ENCODE measurements at regions not wholly inside any gene's neighbourhood (a gene's known extent, or its start where the extent isn't known, plus 50 kb on each side); places are given as distances from the start of the nearest gene placed in this dataset.

DNA sequence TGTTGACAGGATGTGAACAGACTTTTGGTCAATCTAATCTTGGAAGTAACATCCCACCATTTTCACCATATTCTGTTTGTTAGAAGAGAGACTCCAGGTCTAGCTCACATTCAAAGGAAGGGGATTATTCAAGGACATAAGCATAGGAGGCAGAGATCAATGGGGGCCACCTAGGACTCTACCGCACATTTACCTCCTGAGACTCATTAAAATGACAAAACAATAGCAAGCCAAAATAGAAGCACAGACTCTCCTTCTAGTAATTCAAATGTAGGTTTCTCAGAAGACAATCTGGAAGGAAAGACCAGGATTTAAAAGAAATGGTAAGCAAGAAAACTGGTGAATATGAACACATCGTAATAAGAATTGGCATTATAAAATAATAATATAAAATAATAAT lies 156.4 kb upstream of the KYNU start:
- Histone ChIP-seq H3K27ac (ENCODE audit: low read depth, low read length, poor library complexity, severe bottlenecking) (no peak overlapping the region), H3K4me3 (ENCODE audit: low read depth, low read length, poor library complexity, severe bottlenecking) (no peak overlapping the region), H3K9me3 (ENCODE audit: low read depth, low read length, poor library complexity, severe bottlenecking) (no peaks in the 10 kb centered on the region), H3K4me1 (ENCODE audit: insufficient read depth, low read length, poor library complexity, severe bottlenecking) (no peaks in the 10 kb centered on the region), H3K27me3 (replicated peaks; ENCODE audit: insufficient read depth, low read depth, low read length, poor library complexity) (no peaks in the 10 kb centered on the region), H3K36me3 (ENCODE audit: insufficient read depth, low read length, poor library complexity, severe bottlenecking) (no peaks in the 10 kb centered on the region)
- no peak for DNase-seq (ENCODE audit: low spot score)
- BruUV-seq (replicated peaks), result no TSS peak
- TF ChIP-seq EZH2 (IDR thresholded peaks at IDR 0.05; ENCODE audit: borderline replicate concordance, low read depth, low read length, poor library complexity, severe bottlenecking), result no peak
- TF ChIP-seq, protein P1, sequence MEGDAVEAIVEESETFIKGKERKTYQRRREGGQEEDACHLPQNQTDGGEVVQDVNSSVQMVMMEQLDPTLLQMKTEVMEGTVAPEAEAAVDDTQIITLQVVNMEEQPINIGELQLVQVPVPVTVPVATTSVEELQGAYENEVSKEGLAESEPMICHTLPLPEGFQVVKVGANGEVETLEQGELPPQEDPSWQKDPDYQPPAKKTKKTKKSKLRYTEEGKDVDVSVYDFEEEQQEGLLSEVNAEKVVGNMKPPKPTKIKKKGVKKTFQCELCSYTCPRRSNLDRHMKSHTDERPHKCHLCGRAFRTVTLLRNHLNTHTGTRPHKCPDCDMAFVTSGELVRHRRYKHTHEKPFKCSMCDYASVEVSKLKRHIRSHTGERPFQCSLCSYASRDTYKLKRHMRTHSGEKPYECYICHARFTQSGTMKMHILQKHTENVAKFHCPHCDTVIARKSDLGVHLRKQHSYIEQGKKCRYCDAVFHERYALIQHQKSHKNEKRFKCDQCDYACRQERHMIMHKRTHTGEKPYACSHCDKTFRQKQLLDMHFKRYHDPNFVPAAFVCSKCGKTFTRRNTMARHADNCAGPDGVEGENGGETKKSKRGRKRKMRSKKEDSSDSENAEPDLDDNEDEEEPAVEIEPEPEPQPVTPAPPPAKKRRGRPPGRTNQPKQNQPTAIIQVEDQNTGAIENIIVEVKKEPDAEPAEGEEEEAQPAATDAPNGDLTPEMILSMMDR (conservative IDR thresholded peaks at IDR 0.05; ENCODE audit: low read depth, low read length), result no peak
- ChIA-PET CTCF (no interaction called here), POLR2A (ENCODE audit: low non-redundant PET) (no interaction called here)
- intact Hi-C loops (cut with micrococcal nuclease; ENCODE audit: unreplicated experiment), result no loop called here

DNA sequence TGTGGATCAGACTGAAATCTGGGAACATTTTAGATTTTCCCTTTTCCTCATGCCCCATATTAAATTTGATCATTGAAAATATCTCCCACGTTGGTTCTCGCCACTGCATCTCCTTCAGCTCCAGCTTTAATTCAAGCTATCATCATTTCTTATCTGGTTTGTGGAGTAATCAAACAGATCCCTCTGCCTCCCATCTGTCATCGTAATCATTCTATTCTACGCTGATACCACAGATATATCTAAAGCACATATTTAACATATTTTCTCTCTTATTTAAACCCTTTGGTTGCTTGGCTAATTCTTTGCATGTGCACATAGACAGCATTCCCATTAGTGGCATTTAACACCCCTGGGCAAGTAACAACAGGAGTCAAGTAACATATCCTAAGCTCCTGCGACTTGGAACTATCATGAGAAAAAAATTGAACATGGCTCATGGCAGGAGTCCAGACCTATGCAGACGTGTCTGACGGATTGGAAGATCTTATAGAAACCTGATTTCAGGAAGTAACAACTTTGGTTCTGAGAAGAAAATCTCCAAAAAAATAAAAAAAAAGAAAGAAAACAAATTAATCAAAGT lies 158.8 kb upstream of the KYNU start:
- no peak for TF ChIP-seq EZH2 (IDR thresholded peaks at IDR 0.05; ENCODE audit: borderline replicate concordance, low read depth, low read length, poor library complexity, severe bottlenecking)
- TF ChIP-seq, protein P1 (conservative IDR thresholded peaks at IDR 0.05; ENCODE audit: low read depth, low read length), result no peak
- no peaks in the 10 kb centered on the region for H3K4me1 ChIP-seq (ENCODE audit: insufficient read depth, low read length, poor library complexity, severe bottlenecking)
- no peak for DNase-seq (ENCODE audit: low spot score)
- intact Hi-C loops (cut with micrococcal nuclease; ENCODE audit: unreplicated experiment), result no loop called here
- H3K27me3 ChIP-seq (replicated peaks; ENCODE audit: insufficient read depth, low read depth, low read length, poor library complexity), result no peaks in the 10 kb centered on the region
- no peak overlapping the region for H3K4me3 ChIP-seq (ENCODE audit: low read depth, low read length, poor library complexity, severe bottlenecking)
- H3K9me3 ChIP-seq (ENCODE audit: low read depth, low read length, poor library complexity, severe bottlenecking), result no peaks in the 10 kb centered on the region
- CTCF ChIA-PET, result no interaction called here
- no peak overlapping the region for H3K27ac ChIP-seq (ENCODE audit: low read depth, low read length, poor library complexity, severe bottlenecking)
- BruUV-seq (replicated peaks), result no TSS peak
- no peaks in the 10 kb centered on the region for H3K36me3 ChIP-seq (ENCODE audit: insufficient read depth, low read length, poor library complexity, severe bottlenecking)
- POLR2A ChIA-PET (ENCODE audit: low non-redundant PET), result no interaction called here

DNA sequence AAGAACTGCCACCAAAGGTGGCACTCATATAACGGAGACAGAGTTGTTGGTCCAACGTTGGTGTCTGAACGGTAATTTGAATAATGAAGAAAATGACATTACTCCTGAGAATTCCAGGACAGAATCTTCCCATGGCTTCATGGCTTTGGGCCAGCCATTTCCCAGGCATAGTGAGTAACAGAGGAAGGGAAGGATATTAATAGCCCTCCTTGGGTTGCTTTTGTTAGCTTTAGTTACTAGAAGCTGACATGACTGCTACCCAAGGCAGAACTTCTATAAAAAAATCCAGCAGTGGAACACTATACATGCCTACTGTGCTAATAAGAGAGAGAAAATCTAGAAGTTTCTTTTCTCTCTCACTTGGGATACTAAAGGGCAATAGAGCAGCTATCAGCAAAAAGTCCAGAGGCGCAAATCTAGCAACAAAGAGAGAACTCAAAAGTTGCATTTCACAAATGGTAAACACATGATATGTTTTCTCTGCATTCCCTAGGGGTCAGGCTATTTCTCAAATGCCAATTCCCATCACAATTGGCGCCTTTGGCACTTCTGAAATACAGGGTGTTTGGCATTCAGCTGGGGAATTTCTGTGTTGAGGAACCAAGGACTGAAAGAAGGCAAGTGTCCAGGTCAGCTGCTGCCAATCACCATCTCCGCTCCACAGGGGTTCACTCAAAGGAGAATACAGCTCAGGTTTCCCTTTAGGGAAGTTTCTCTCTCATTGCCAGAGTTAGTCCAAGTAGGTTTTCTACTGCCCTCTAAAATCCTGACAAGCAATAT lies 160.8 kb upstream of the KYNU start:
- intact Hi-C loops (cut with micrococcal nuclease; ENCODE audit: unreplicated experiment), result no loop called here
- Histone ChIP-seq H3K4me1 (ENCODE audit: insufficient read depth, low read length, poor library complexity, severe bottlenecking) (no peaks in the 10 kb centered on the region), H3K4me3 (ENCODE audit: low read depth, low read length, poor library complexity, severe bottlenecking) (no peak overlapping the region), H3K9me3 (ENCODE audit: low read depth, low read length, poor library complexity, severe bottlenecking) (no peaks in the 10 kb centered on the region), H3K27ac (ENCODE audit: low read depth, low read length, poor library complexity, severe bottlenecking) (no peak overlapping the region), H3K27me3 (replicated peaks; ENCODE audit: insufficient read depth, low read depth, low read length, poor library complexity) (no peaks in the 10 kb centered on the region), H3K36me3 (ENCODE audit: insufficient read depth, low read length, poor library complexity, severe bottlenecking) (no peaks in the 10 kb centered on the region)
- no TSS peak for BruUV-seq (replicated peaks)
- no peak for DNase-seq (ENCODE audit: low spot score)
- POLR2A ChIA-PET (ENCODE audit: low non-redundant PET), result no interaction called here
- no peak for TF ChIP-seq EZH2 (IDR thresholded peaks at IDR 0.05; ENCODE audit: borderline replicate concordance, low read depth, low read length, poor library complexity, severe bottlenecking)
- TF ChIP-seq, protein P1 (conservative IDR thresholded peaks at IDR 0.05; ENCODE audit: low read depth, low read length), result no peak
- CTCF ChIA-PET, result no interaction called here
